A673 (cell line): ENCODE measurements at regions not wholly inside any gene's neighbourhood (a gene's known extent, or its start where the extent isn't known, plus 50 kb on each side); places are given as distances from the start of the nearest gene placed in this dataset.

Experiments used
- CTCF ChIP-seq: fragments of 300-800, 200-600 bp; sonication (generic); conservative IDR thresholded peaks from 2 replicates; pipeline ENCODE4 v1.5.1; 2017; ENCODE audit warnings: low read depth, mild to moderate bottlenecking, antibody characterized with exemption, low read length, moderate library complexity, mixed read lengths
- EZH2 ChIP-seq: fragments of 200-600 bp; sonication (generic); IDR thresholded peaks from 2 replicates; pipeline ENCODE4 v1.6.1; 2017; ENCODE audit warnings: borderline replicate concordance, low read depth, mild to moderate bottlenecking, mixed read lengths, antibody characterized with exemption, low read length; ENCODE audit not compliant: poor library complexity, severe bottlenecking

- TF ChIP-seq CTCF (no peak), EZH2 (no peak)
These were observed 645.7 kb downstream of the SLC4A3 start for GRCh38 chr2:220273082-220273481.
